GM18858 (cell line): ENCODE measurements at regions not wholly inside any gene's neighbourhood (a gene's known extent, or its start where the extent isn't known, plus 50 kb on each side); places are given as distances from the start of the nearest gene placed in this dataset.
"Not testable (repeated sequence)": the region's sequence is repeated elsewhere in the genome, so short reads cannot be mapped to it uniquely, and the experiment has no call there.

Source experiments
- ATAC-seq: cut with Tn5 transposase; IDR thresholded peaks from one replicate; pipeline ENCODE4 v1.9.1; 2021; ENCODE audit not compliant: unreplicated experiment

- ATAC-seq, result no peak
Observed at GRCh38 chr12:46574847-46575246, 202.3 kb upstream of the SLC38A2 start.

GRCh38 chr12:46573347-46573658 is 200.7 kb upstream of the SLC38A2 start:
- ATAC-seq, result no peak

- no peak for ATAC-seq
Observed at GRCh38 chr12:46572644-46573346, 200.2 kb upstream of the SLC38A2 start.

GRCh38 chr12:46571608-46572007 is 199.0 kb upstream of the SLC38A2 start:
- no peak for ATAC-seq

GRCh38 chr12:46569826-46570439 is 197.4 kb upstream of the SLC38A2 start:
- ATAC-seq, result no peak

- no peak for ATAC-seq
Observed at GRCh38 chr12:46567667-46568066, 195.1 kb upstream of the SLC38A2 start.

GRCh38 chr12:46562625-46563225 is 190.2 kb upstream of the SLC38A2 start:
- ATAC-seq, result no peak

GRCh38 chr12:46561769-46562624 is 189.4 kb upstream of the SLC38A2 start:
- ATAC-seq, result not testable (repeated sequence)

GRCh38 chr12:46560874-46561273 is 188.3 kb upstream of the SLC38A2 start:
- ATAC-seq, result no peak

GRCh38 chr12:46560089-46560488 is 187.5 kb upstream of the SLC38A2 start:
- no peak for ATAC-seq

- ATAC-seq, result no peak
Observed at GRCh38 chr12:46559311-46559710, 186.7 kb upstream of the SLC38A2 start.

- ATAC-seq, result no peak
Observed at GRCh38 chr12:46558677-46559076, 186.1 kb upstream of the SLC38A2 start.

- no peak for ATAC-seq
Observed at GRCh38 chr12:46557539-46558373, 185.2 kb upstream of the SLC38A2 start.

- ATAC-seq, result no peak
Observed at GRCh38 chr12:46556819-46557524, 184.4 kb upstream of the SLC38A2 start.

- no peak for ATAC-seq
Observed at GRCh38 chr12:46556105-46556559, 183.6 kb upstream of the SLC38A2 start.

GRCh38 chr12:46555406-46555852 is 182.9 kb upstream of the SLC38A2 start:
- no peak for ATAC-seq

GRCh38 chr12:46554460-46554859 is 181.9 kb upstream of the SLC38A2 start:
- ATAC-seq, result no peak

- ATAC-seq, result no peak
Observed at GRCh38 chr12:46553911-46554310, 181.3 kb upstream of the SLC38A2 start.

GRCh38 chr12:46553266-46553665 is 180.7 kb upstream of the SLC38A2 start:
- no peak for ATAC-seq
